Esophagus squamous epithelium (tissue), 4 donors: ENCODE measurements at regions not wholly inside any gene's neighbourhood (a gene's known extent, or its start where the extent isn't known, plus 50 kb on each side); places are given as distances from the start of the nearest gene placed in this dataset.

Experiments
- CTCF ChIP-seq, 6 experiments: fragments of 450-650 bp in 4 of 6; fragments of 200-600 bp in 2 of 6; sonication (generic) in 2 of 6; IDR thresholded peaks; one replicate each; pipeline ENCODE4 v1.5.1; 2016 to 2019; ENCODE audit warnings: antibody characterized with exemption in 6 of 6, mild to moderate bottlenecking in 4 of 6, moderate library complexity in 4 of 6
- POLR2A ChIP-seq, 4 donors: fragments of 450-650 bp; IDR thresholded peaks; one replicate each; pipeline ENCODE4 v1.6.1; 2017; ENCODE audit warnings: antibody characterized with exemption in 4 of 4, mild to moderate bottlenecking in 4 of 4, moderate library complexity in 3 of 4

GRCh38 chr2:128438091-128438490 lies 119.4 kb upstream of the HS6ST1 start:
- TF ChIP-seq CTCF (IDR thresholded peaks at IDR 0.05), result no peak
- no peak for TF ChIP-seq POLR2A (IDR thresholded peaks at IDR 0.05)
